HepG2 (cell line): ENCODE measurements at regions not wholly inside any gene's neighbourhood (a gene's known extent, or its start where the extent isn't known, plus 50 kb on each side); places are given as distances from the start of the nearest gene placed in this dataset.

ENCODE experiments used
- ARNT ChIP-seq: fragments of 450-650 bp; IDR thresholded peaks from 2 replicates; pipeline ENCODE4 v1.6.1; 2017
- CHCHD3 ChIP-seq: sonication (generic); formaldehyde crosslinking; IDR thresholded peaks from 2 replicates; pipeline ENCODE4 v1.8.0; 2022; ENCODE audit warnings: mild to moderate bottlenecking, missing genetic modification reagents, moderate library complexity
- FOXC1 ChIP-seq: sonication (generic); formaldehyde crosslinking; IDR thresholded peaks from 2 replicates; pipeline ENCODE4 v1.8.0; 2022; ENCODE audit warnings: mild to moderate bottlenecking, missing genetic modification reagents, borderline replicate concordance
- FOXM1 ChIP-seq: sonication (generic); formaldehyde crosslinking; IDR thresholded peaks from 2 replicates; pipeline ENCODE4 v1.5.0; 2020; ENCODE audit warnings: missing genetic modification reagents
- FOXP1 ChIP-seq, 2 experiments: fragments of 450-650 bp in 1 of 2; IDR thresholded peaks; 2 replicates each; pipeline ENCODE4 v1.6.1; 2017 to 2018; ENCODE audit warnings: antibody characterized with exemption in 1 of 2
- HDAC1 ChIP-seq: sonication (generic); formaldehyde crosslinking; IDR thresholded peaks from 2 replicates; pipeline ENCODE4 v1.5.1; 2020; ENCODE audit warnings: mild to moderate bottlenecking, missing genetic modification reagents
- JUND ChIP-seq: sonication (generic); formaldehyde crosslinking; IDR thresholded peaks from 2 replicates; pipeline ENCODE4 v1.8.0; 2022; ENCODE audit warnings: mild to moderate bottlenecking, missing genetic modification reagents
- MED13 ChIP-seq: sonication (generic); formaldehyde crosslinking; IDR thresholded peaks from 2 replicates; pipeline ENCODE4 v1.5.0; 2020; ENCODE audit warnings: missing genetic modification reagents
- NCOA1 ChIP-seq: sonication (generic); formaldehyde crosslinking; IDR thresholded peaks from 2 replicates; pipeline ENCODE4 v1.9.0; 2021; ENCODE audit warnings: missing genetic modification reagents
- SRSF1 ChIP-seq: fragments of 200-400 bp; formaldehyde crosslinking; optimal IDR thresholded peaks from 2 replicates; pipeline ENCODE3; 2017; ENCODE audit warnings: mild to moderate bottlenecking, low read depth, low read length, moderate library complexity
- ZBTB14 ChIP-seq: sonication (generic); formaldehyde crosslinking; IDR thresholded peaks from 2 replicates; pipeline ENCODE4 v1.4.0; 2020; ENCODE audit warnings: missing genetic modification reagents
- ZBTB21 ChIP-seq: sonication (generic); formaldehyde crosslinking; IDR thresholded peaks from 2 replicates; pipeline ENCODE4 v1.4.0; 2020; ENCODE audit warnings: missing genetic modification reagents
- ZNF256 ChIP-seq: sonication (generic); formaldehyde crosslinking; conservative IDR thresholded peaks from 2 replicates; pipeline ENCODE4 v1.4.0; 2020; ENCODE audit warnings: missing genetic modification reagents
- ZNF713 ChIP-seq: sonication (generic); formaldehyde crosslinking; IDR thresholded peaks from 2 replicates; pipeline ENCODE4 v1.4.0; 2020; ENCODE audit warnings: mild to moderate bottlenecking, missing genetic modification reagents
- ZUFSP ChIP-seq: sonication (generic); formaldehyde crosslinking; IDR thresholded peaks from 2 replicates; pipeline ENCODE4 v1.9.0; 2021; ENCODE audit warnings: missing genetic modification reagents, mild to moderate bottlenecking, borderline replicate concordance
- TF ChIP-seq, protein P1 (sequence below): sonication (generic); formaldehyde crosslinking; IDR thresholded peaks from 2 replicates; pipeline ENCODE4 v1.4.0; 2020; ENCODE audit warnings: missing genetic modification reagents
- TF ChIP-seq, protein P2 (sequence below): sonication (generic); formaldehyde crosslinking; IDR thresholded peaks from 2 replicates; pipeline ENCODE4 v1.8.0; 2022; ENCODE audit warnings: mild to moderate bottlenecking, missing genetic modification reagents, moderate library complexity
- TF ChIP-seq, protein P3 (sequence below): sonication (generic); formaldehyde crosslinking; IDR thresholded peaks from 2 replicates; pipeline ENCODE4 v1.8.1; 2023; ENCODE audit warnings: missing genetic modification reagents, inconsistent platforms, borderline replicate concordance
- TF ChIP-seq, protein P4 (sequence below): sonication (generic); formaldehyde crosslinking; IDR thresholded peaks from 2 replicates; pipeline ENCODE4 v1.4.0; 2020; ENCODE audit warnings: mild to moderate bottlenecking, missing genetic modification reagents, borderline replicate concordance

DNA sequence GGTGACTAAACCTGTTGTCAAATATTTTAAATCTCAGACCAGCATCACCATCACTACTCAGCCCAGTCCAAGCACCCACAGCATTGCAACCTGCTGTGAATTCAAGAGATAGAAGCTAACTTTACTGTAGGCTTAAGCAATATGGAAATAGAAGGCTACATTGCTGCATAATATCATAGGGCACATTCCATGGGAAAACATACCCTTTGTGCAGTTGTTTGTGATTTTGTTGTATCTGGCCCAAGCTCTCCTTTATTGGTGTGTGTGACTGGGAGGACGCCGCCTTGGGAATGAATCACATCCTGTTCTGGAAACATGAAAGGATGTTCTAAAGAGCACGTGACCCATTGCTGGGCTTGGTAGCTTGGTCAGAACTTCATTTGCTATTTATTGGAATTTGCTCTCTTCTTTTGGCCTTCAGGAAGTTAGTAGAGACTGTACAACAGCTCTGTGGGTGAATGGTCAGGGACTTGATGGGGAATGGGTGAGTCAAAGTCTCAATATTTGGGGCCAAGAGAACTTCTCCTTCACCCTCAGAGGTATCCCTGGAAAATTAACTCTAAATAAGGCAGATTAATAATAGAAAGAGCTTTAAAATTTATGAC, 106.8 kb upstream of the SERPINE2 start (continued):
- TF ChIP-seq, protein P1, sequence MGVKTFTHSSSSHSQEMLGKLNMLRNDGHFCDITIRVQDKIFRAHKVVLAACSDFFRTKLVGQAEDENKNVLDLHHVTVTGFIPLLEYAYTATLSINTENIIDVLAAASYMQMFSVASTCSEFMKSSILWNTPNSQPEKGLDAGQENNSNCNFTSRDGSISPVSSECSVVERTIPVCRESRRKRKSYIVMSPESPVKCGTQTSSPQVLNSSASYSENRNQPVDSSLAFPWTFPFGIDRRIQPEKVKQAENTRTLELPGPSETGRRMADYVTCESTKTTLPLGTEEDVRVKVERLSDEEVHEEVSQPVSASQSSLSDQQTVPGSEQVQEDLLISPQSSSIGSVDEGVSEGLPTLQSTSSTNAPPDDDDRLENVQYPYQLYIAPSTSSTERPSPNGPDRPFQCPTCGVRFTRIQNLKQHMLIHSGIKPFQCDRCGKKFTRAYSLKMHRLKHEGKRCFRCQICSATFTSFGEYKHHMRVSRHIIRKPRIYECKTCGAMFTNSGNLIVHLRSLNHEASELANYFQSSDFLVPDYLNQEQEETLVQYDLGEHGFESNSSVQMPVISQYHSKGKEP, result peak; percentile 17; the same call in 1 of the 2 replicates
- TF ChIP-seq ZBTB14, result no peak
- TF ChIP-seq MED13, result no peak
- no peak for TF ChIP-seq SRSF1
- peak; percentile 28; the same call in 1 of the 2 replicates for TF ChIP-seq FOXC1 (CRISPR knock-in tag)
- TF ChIP-seq ZNF256 (CRISPR knock-in tag), result no peak
- 0 out of 2 replicates have a peak, but pooled peaks have one; percentile 1 for TF ChIP-seq NCOA1 (CRISPR knock-in tag)
- TF ChIP-seq FOXP1 (IDR thresholded peaks at IDR 0.05), result peak; percentile 85; the same call in 1 of the 2 replicates
- TF ChIP-seq FOXP1 (CRISPR knock-in tag; IDR thresholded peaks at IDR 0.05), result peak; percentile 95
- TF ChIP-seq, protein P2, sequence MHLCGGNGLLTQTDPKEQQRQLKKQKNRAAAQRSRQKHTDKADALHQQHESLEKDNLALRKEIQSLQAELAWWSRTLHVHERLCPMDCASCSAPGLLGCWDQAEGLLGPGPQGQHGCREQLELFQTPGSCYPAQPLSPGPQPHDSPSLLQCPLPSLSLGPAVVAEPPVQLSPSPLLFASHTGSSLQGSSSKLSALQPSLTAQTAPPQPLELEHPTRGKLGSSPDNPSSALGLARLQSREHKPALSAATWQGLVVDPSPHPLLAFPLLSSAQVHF, result no peak
- peak; percentile 94 for TF ChIP-seq JUND
- TF ChIP-seq ZBTB21 (CRISPR knock-in tag), result no peak
- no peak for TF ChIP-seq ZUFSP
- TF ChIP-seq, protein P3, sequence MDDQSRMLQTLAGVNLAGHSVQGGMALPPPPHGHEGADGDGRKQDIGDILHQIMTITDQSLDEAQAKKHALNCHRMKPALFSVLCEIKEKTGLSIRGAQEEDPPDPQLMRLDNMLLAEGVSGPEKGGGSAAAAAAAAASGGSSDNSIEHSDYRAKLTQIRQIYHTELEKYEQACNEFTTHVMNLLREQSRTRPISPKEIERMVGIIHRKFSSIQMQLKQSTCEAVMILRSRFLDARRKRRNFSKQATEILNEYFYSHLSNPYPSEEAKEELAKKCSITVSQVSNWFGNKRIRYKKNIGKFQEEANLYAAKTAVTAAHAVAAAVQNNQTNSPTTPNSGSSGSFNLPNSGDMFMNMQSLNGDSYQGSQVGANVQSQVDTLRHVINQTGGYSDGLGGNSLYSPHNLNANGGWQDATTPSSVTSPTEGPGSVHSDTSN (CRISPR knock-in tag), result no peak
- no peak for TF ChIP-seq ZNF713 (CRISPR knock-in tag)
- no peak for TF ChIP-seq ARNT
- TF ChIP-seq FOXM1, result no peak
- TF ChIP-seq, protein P4, sequence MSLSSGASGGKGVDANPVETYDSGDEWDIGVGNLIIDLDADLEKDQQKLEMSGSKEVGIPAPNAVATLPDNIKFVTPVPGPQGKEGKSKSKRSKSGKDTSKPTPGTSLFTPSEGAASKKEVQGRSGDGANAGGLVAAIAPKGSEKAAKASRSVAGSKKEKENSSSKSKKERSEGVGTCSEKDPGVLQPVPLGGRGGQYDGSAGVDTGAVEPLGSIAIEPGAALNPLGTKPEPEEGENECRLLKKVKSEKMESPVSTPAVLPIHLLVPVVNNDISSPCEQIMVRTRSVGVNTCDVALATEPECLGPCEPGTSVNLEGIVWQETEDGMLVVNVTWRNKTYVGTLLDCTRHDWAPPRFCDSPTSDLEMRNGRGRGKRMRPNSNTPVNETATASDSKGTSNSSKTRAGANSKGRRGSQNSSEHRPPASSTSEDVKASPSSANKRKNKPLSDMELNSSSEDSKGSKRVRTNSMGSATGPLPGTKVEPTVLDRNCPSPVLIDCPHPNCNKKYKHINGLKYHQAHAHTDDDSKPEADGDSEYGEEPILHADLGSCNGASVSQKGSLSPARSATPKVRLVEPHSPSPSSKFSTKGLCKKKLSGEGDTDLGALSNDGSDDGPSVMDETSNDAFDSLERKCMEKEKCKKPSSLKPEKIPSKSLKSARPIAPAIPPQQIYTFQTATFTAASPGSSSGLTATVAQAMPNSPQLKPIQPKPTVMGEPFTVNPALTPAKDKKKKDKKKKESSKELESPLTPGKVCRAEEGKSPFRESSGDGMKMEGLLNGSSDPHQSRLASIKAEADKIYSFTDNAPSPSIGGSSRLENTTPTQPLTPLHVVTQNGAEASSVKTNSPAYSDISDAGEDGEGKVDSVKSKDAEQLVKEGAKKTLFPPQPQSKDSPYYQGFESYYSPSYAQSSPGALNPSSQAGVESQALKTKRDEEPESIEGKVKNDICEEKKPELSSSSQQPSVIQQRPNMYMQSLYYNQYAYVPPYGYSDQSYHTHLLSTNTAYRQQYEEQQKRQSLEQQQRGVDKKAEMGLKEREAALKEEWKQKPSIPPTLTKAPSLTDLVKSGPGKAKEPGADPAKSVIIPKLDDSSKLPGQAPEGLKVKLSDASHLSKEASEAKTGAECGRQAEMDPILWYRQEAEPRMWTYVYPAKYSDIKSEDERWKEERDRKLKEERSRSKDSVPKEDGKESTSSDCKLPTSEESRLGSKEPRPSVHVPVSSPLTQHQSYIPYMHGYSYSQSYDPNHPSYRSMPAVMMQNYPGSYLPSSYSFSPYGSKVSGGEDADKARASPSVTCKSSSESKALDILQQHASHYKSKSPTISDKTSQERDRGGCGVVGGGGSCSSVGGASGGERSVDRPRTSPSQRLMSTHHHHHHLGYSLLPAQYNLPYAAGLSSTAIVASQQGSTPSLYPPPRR (CRISPR knock-in tag), result peak; percentile 37
- TF ChIP-seq CHCHD3 (CRISPR knock-in tag), result no peak
- 0 out of 2 replicates have a peak, but pooled peaks have one; percentile 30 for TF ChIP-seq HDAC1
